HCT116 (cell line): ENCODE measurements at regions not wholly inside any gene's neighbourhood (a gene's known extent, or its start where the extent isn't known, plus 50 kb on each side); places are given as distances from the start of the nearest gene placed in this dataset.

Experiments
- ATAC-seq: fragments of 200-7000 bp; cut with Tn5 transposase; 2 replicates; pipeline ENCODE4 v1.9.1; 2020; ENCODE audit warnings: mild to moderate bottlenecking, moderate library complexity
- BruUV-seq: library from RNA; stranded (reverse); fragments of 400-500 nt; replicated peaks from 2 replicates; lab custom pipeline; 2021; lab: Mats Ljungman, UMichigan
- CTCF ChIA-PET: fragments of 300-600 bp; sonication (Branson Sonifier 250); formaldehyde crosslinking; loops from one replicate; lab custom pipeline; 2021; ENCODE audit warnings: antibody characterized with exemption; lab: Charles Lee
- POLR2A ChIA-PET: fragments of 300-600, 350-600 bp; sonication (Branson Sonifier 250); formaldehyde crosslinking; loops from one replicate; lab custom pipeline; 2021; ENCODE audit warnings: antibody characterized with exemption; lab: Charles Lee
- RAD21 ChIA-PET, 2 experiments: fragments of 300-600 bp; sonication (Branson Sonifier 250); formaldehyde crosslinking; loops; one replicate each; lab custom pipeline; 2023; ENCODE audit warnings: low total read pairs in 2 of 2; ENCODE audit not compliant: uncharacterized antibody in 2 of 2, unreplicated experiment in 2 of 2, low non-redundant PET in 1 of 2; lab: Charles Lee
- DNase-seq: peaks from one replicate; pipeline ENCODE4 v3.0.0-alpha.2; 2010; ENCODE audit warnings: low read depth, low spot score
- H2AFZ ChIP-seq: fragments of 200-600 bp; shearing (Covaris generic), sonication (generic); 2 replicates; pipeline ENCODE4 v1.6.1; 2017; ENCODE audit warnings: low read depth, mixed run types, mixed read lengths, antibody characterized with exemption, low read length; ENCODE audit not compliant: poor library complexity, severe bottlenecking
- H3K27ac ChIP-seq: 2 replicates; pipeline ENCODE4 v1.5.1; 2012; ENCODE audit warnings: low read depth, low read length
- H3K27me3 ChIP-seq: fragments of 200-600 bp; sonication (generic); 2 replicates; pipeline ENCODE4 v1.6.1; 2016; ENCODE audit warnings: mixed run types, low read length, mixed read lengths; ENCODE audit not compliant: insufficient read depth
- H3K36me3 ChIP-seq, 2 experiments: fragments of 200-500 bp in 1 of 2; fragments of 200-600 bp in 1 of 2; sonication (Bioruptor generic) in 1 of 2; sonication (generic) in 1 of 2; 2 replicates each; pipeline versions ENCODE4 v1.5.1 to v1.6.1; 2014 to 2016; ENCODE audit warnings: low read length in 2 of 2, inconsistent platforms in 1 of 2, mixed read lengths in 1 of 2, mixed run types in 1 of 2; ENCODE audit not compliant: insufficient read depth in 2 of 2, control insufficient read depth in 1 of 2
- H3K4me1 ChIP-seq, 2 experiments: fragments of 200-600 bp in 1 of 2; sonication (generic) in 1 of 2; 2 replicates each; pipeline versions ENCODE4 v1.5.1 to v1.6.1; 2012 to 2017; ENCODE audit warnings: low read length in 2 of 2, inconsistent platforms in 1 of 2, mild to moderate bottlenecking in 1 of 2, mixed read lengths in 1 of 2, mixed run types in 1 of 2, moderate library complexity in 1 of 2; ENCODE audit not compliant: insufficient read depth in 2 of 2, control insufficient read depth in 1 of 2
- H3K4me2 ChIP-seq: fragments of 200-600 bp; sonication (generic); 2 replicates; pipeline ENCODE4 v1.6.1; 2017; ENCODE audit warnings: mixed run types, low read length, mixed read lengths
- H3K4me3 ChIP-seq, 2 experiments: fragments of 200-600 bp in 1 of 2; sonication (generic) in 1 of 2; replicated peaks in 1 of 2; 2 replicates each; pipeline ENCODE4 v1.5.1; 2011 to 2016; ENCODE audit warnings: low read length in 2 of 2, control low read depth in 1 of 2, low read depth in 1 of 2, mild to moderate bottlenecking in 1 of 2, mixed read lengths in 1 of 2, mixed run types in 1 of 2
- H3K79me2 ChIP-seq: fragments of 200-600 bp; sonication (generic); 2 replicates; pipeline ENCODE4 v1.6.1; 2017; ENCODE audit warnings: mild to moderate bottlenecking, mixed run types, low read length, moderate library complexity, mixed read lengths; ENCODE audit not compliant: insufficient read depth
- H3K9ac ChIP-seq: fragments of 200-600 bp; sonication (generic); 2 replicates; pipeline ENCODE4 v1.6.1; 2016; ENCODE audit warnings: low read length, mixed read lengths
- H3K9me2 ChIP-seq: fragments of 200-600 bp; sonication (generic), shearing (Covaris generic); 2 replicates; pipeline ENCODE4 v1.6.1; 2017; ENCODE audit warnings: mixed run types, mild to moderate bottlenecking, moderate library complexity; ENCODE audit not compliant: insufficient read depth
- H3K9me3 ChIP-seq, 2 experiments: fragments of 200-500 bp in 1 of 2; fragments of 200-600 bp in 1 of 2; sonication (Bioruptor generic) in 1 of 2; sonication (generic) in 1 of 2; 2 replicates each; pipeline ENCODE4 v1.6.1; 2014 to 2017; ENCODE audit warnings: low read length in 2 of 2, mixed read lengths in 2 of 2, inconsistent platforms in 1 of 2, low read depth in 1 of 2, mild to moderate bottlenecking in 1 of 2, mixed run types in 1 of 2, moderate library complexity in 1 of 2; ENCODE audit not compliant: control insufficient read depth in 1 of 2, insufficient read depth in 1 of 2
- H4K20me1 ChIP-seq: fragments of 200-600 bp; sonication (generic), shearing (Covaris generic); 2 replicates; pipeline ENCODE4 v1.6.1; 2017; ENCODE audit warnings: mixed run types, mild to moderate bottlenecking, moderate library complexity; ENCODE audit not compliant: insufficient read depth
- CEBPB ChIP-seq: IDR thresholded peaks from 2 replicates; pipeline ENCODE4 v1.6.1; 2012; ENCODE audit warnings: low read depth
- EGR1 ChIP-seq: IDR thresholded peaks from 2 replicates; pipeline ENCODE4 v1.6.1; 2012; ENCODE audit warnings: low read depth
- ELF1 ChIP-seq: IDR thresholded peaks from 2 replicates; pipeline ENCODE4 v1.6.1; 2012; ENCODE audit warnings: low read depth, borderline replicate concordance
- EZH2 ChIP-seq: fragments of 200-600 bp; sonication (generic); IDR thresholded peaks from 2 replicates; pipeline ENCODE4 v1.6.1; 2017; ENCODE audit warnings: antibody characterized with exemption, mixed run types
- EZH2phosphoT487 ChIP-seq: fragments of 200-600 bp; IDR thresholded peaks from 2 replicates; pipeline ENCODE4 v1.6.1; 2018; ENCODE audit warnings: antibody characterized with exemption, borderline replicate concordance
- FOSL1 ChIP-seq: IDR thresholded peaks from 2 replicates; pipeline ENCODE4 v1.6.1; 2012; ENCODE audit warnings: low read depth
- POLR2A ChIP-seq: IDR thresholded peaks from 2 replicates; pipeline ENCODE4 v1.7.0; 2011; ENCODE audit warnings: borderline replicate concordance; ENCODE audit not compliant: insufficient read depth, insufficient read length; ENCODE audit errors: extremely low read depth
- POLR2AphosphoS5 ChIP-seq: IDR thresholded peaks from 2 replicates; pipeline ENCODE4 v1.6.1; 2011; ENCODE audit warnings: mild to moderate bottlenecking, low read depth, low read length, moderate library complexity
- RAD21 ChIP-seq: IDR thresholded peaks from 2 replicates; pipeline ENCODE4 v1.6.1; 2012; ENCODE audit warnings: low read depth, mild to moderate bottlenecking
- SIN3A ChIP-seq: IDR thresholded peaks from 2 replicates; pipeline ENCODE4 v1.6.1; 2012; ENCODE audit warnings: low read depth
- SRF ChIP-seq: IDR thresholded peaks from 2 replicates; pipeline ENCODE4 v1.6.1; 2012; ENCODE audit warnings: low read depth
- TCF7L2 ChIP-seq: IDR thresholded peaks from 2 replicates; pipeline ENCODE4 v1.7.0; 2011; ENCODE audit warnings: borderline replicate concordance, inconsistent platforms; ENCODE audit not compliant: insufficient read depth, insufficient read length; ENCODE audit errors: extremely low read depth
- YY1 ChIP-seq: IDR thresholded peaks from 2 replicates; pipeline ENCODE4 v1.6.1; 2011; ENCODE audit warnings: low read length, low read depth, moderate library complexity, mild to moderate bottlenecking; ENCODE audit not compliant: insufficient replicate concordance; ENCODE audit errors: extremely low read depth
- ZFX ChIP-seq: fragments of 450-650 bp; IDR thresholded peaks from 2 replicates; pipeline ENCODE4 v1.6.1; 2017
- ZNF274 ChIP-seq: fragments of 200-500 bp; sonication (Bioruptor generic); IDR thresholded peaks from 2 replicates; pipeline ENCODE4 v1.6.1; 2014; ENCODE audit warnings: mild to moderate bottlenecking, low read depth, low read length, inconsistent platforms
- intact Hi-C: fragments of 100-400 bp; cut with micrococcal nuclease; formaldehyde crosslinking; loops from 2 replicates; pipeline ENCODE4 v1.10.0; 2022
- TF ChIP-seq, protein P1 (sequence below): IDR thresholded peaks from 2 replicates; pipeline ENCODE4 v1.6.1; 2011; ENCODE audit warnings: mild to moderate bottlenecking, low read length, moderate library complexity; ENCODE audit not compliant: insufficient replicate concordance; ENCODE audit errors: extremely low read depth
- TF ChIP-seq, protein P2 (sequence below): IDR thresholded peaks from 2 replicates; pipeline ENCODE4 v1.6.1; 2012; ENCODE audit warnings: low read depth
- TF ChIP-seq, protein P3 (sequence below): IDR thresholded peaks from 2 replicates; pipeline ENCODE4 v1.6.1; 2012

DNA sequence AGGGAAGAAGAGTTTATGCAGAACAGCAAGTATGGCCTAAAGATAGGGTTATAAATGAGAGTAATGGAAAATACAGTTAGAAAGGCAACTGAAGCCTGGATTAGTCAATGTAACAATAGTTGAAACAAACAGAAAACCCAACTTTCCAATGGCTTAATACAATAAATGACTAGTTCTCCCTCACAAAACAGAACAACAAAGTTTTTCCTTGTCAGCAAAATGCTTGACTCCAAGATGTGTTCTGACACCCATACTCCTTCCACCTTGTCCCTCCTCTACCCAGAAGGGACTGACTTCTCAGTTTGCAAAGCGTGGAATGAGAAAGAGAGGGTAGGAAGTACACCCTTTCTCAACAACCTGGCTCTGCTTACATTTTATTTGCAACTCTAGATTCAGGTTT lies 191.4 kb upstream of the OSR1 start (continued):
- TF ChIP-seq YY1 (no peak), ZFX (no peak), POLR2AphosphoS5 (no peak), CEBPB (no peak)
- TF ChIP-seq, protein P1, sequence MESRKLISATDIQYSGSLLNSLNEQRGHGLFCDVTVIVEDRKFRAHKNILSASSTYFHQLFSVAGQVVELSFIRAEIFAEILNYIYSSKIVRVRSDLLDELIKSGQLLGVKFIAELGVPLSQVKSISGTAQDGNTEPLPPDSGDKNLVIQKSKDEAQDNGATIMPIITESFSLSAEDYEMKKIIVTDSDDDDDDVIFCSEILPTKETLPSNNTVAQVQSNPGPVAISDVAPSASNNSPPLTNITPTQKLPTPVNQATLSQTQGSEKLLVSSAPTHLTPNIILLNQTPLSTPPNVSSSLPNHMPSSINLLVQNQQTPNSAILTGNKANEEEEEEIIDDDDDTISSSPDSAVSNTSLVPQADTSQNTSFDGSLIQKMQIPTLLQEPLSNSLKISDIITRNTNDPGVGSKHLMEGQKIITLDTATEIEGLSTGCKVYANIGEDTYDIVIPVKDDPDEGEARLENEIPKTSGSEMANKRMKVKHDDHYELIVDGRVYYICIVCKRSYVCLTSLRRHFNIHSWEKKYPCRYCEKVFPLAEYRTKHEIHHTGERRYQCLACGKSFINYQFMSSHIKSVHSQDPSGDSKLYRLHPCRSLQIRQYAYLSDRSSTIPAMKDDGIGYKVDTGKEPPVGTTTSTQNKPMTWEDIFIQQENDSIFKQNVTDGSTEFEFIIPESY, result no peak

DNA sequence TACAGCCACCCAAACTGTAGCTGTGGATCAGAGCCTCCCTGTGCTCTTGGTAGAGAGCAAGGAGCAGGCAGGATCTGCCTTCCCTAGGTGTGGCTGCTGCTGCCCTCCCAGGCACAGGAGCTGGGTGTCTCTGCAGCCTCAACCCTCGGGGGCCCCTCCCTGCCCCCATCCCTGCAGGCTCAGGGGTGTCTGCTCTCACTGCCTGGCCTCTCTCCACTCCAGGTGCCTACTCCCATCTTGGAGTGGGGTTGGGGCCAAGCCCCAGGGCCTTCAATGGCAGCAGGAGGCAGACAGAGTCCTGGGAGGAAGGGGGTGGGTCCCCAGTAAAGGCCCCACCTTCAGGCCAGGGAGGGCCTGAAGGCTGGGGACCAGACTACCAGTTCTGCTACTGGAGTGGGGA lies 189.7 kb upstream of the OSR1 start:
- no peak for DNase-seq
- no peaks in the 10 kb centered on the region for H3K27me3 ChIP-seq
- H3K36me3 ChIP-seq, result no peaks in the 10 kb centered on the region
- no peak for ATAC-seq
- no TSS peak for BruUV-seq
- intact Hi-C loops, result no loop called here
- H3K4me2 ChIP-seq, result no peak overlapping the region
- no peaks in the 10 kb centered on the region for H3K9me2 ChIP-seq
- ChIA-PET CTCF (no interaction called here), POLR2A (no interaction called here), RAD21 (no interaction called here)
- no peaks in the 10 kb centered on the region for H3K79me2 ChIP-seq
- H3K9me3 ChIP-seq, result no peaks in the 10 kb centered on the region
- H3K27ac ChIP-seq, result no peak overlapping the region
- H3K4me1 ChIP-seq, result no peaks in the 10 kb centered on the region
- H3K4me3 ChIP-seq, result no peak overlapping the region
- no peak overlapping the region for H2AFZ ChIP-seq
- TF ChIP-seq YY1 (no peak), SRF (no peak), POLR2A (no peak), EGR1 (no peak), POLR2AphosphoS5 (no peak), EZH2 (no peak), ELF1 (no peak), ZNF274 (no peak), CEBPB (no peak), EZH2phosphoT487 (no peak), FOSL1 (no peak), SIN3A (no peak), TCF7L2 (no peak), RAD21 (no peak), ZFX (no peak)
- TF ChIP-seq, protein P2, sequence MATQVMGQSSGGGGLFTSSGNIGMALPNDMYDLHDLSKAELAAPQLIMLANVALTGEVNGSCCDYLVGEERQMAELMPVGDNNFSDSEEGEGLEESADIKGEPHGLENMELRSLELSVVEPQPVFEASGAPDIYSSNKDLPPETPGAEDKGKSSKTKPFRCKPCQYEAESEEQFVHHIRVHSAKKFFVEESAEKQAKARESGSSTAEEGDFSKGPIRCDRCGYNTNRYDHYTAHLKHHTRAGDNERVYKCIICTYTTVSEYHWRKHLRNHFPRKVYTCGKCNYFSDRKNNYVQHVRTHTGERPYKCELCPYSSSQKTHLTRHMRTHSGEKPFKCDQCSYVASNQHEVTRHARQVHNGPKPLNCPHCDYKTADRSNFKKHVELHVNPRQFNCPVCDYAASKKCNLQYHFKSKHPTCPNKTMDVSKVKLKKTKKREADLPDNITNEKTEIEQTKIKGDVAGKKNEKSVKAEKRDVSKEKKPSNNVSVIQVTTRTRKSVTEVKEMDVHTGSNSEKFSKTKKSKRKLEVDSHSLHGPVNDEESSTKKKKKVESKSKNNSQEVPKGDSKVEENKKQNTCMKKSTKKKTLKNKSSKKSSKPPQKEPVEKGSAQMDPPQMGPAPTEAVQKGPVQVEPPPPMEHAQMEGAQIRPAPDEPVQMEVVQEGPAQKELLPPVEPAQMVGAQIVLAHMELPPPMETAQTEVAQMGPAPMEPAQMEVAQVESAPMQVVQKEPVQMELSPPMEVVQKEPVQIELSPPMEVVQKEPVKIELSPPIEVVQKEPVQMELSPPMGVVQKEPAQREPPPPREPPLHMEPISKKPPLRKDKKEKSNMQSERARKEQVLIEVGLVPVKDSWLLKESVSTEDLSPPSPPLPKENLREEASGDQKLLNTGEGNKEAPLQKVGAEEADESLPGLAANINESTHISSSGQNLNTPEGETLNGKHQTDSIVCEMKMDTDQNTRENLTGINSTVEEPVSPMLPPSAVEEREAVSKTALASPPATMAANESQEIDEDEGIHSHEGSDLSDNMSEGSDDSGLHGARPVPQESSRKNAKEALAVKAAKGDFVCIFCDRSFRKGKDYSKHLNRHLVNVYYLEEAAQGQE, result no peak
- TF ChIP-seq, protein P3, sequence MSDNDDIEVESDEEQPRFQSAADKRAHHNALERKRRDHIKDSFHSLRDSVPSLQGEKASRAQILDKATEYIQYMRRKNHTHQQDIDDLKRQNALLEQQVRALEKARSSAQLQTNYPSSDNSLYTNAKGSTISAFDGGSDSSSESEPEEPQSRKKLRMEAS, result no peak
- TF ChIP-seq, protein P1, result no peak
- no peak overlapping the region for H3K9ac ChIP-seq
- no peaks in the 10 kb centered on the region for H4K20me1 ChIP-seq
